GM18505 (cell line): ENCODE measurements at regions not wholly inside any gene's neighbourhood (a gene's known extent, or its start where the extent isn't known, plus 50 kb on each side); places are given as distances from the start of the nearest gene placed in this dataset.

Source experiments
- ATAC-seq: cut with Tn5 transposase; IDR thresholded peaks from one replicate; pipeline ENCODE4 v1.9.1; 2021; ENCODE audit not compliant: unreplicated experiment
- POLR2A ChIP-seq: IDR thresholded peaks from 4 replicates; pipeline ENCODE4 v1.6.1; 2011; ENCODE audit warnings: borderline replicate concordance; ENCODE audit not compliant: insufficient read depth, insufficient read length; ENCODE audit errors: extremely low read depth

DNA sequence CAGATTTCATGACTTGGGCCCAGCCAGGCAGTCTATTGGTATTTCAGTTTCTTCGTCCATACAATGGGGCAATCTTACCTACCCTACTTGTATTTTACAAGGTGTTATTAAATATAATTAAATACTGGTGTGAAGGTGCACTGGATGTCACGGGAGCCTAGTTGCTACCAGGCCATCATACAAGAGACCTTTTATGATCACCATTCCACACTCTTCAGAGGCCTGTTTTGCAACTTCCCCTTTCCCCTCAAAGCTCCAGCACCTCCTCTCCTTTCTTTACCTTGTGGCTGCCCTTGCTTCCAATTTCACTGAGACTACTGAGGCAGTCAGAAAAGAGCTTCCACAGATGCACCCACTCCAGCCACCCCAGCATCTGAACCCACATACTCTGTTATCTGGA is 93.8 kb upstream of the HELT start:
- no peak for TF ChIP-seq POLR2A
- no peak for ATAC-seq

DNA sequence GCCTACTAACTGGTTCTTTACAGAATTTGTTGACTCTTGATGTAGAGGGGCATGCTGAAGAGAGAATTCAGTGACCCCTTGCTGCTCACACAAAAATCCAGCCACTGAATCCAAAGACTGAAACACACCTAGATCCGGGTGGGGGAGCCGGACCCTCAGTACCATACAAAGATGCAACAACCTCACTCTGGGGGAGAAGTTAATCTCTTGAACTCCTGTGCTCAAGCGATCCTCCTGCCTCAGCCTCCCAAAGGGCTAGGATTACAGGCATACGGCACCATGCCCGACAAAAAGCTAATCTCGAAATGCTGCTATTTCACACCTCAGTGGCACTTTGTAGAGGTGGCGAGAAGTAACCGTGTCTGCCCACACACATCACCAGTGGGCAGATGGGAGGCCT is 88.8 kb upstream of the HELT start:
- no peak for ATAC-seq
- no peak for TF ChIP-seq POLR2A

DNA sequence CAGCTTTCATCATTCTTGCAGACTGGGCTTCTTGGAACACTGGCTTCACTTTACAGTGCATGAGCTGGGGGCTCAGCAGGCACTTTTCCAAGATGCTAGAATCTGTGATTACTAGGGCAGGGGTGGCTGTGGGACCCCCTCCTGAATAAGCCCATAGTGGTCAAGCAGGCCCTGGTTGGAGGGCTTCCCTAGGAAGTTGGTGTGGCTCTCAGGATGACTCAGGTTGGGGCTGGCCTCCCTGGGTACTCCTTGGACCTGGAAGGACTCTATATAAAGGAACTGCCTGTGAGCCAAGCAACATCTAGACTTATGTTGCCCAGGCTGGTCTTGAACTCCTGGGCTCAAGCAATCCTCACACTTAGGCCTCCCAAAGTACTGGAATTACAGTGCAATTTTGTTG is 88.3 kb upstream of the HELT start:
- ATAC-seq: no peak
- TF ChIP-seq POLR2A: no peak

DNA sequence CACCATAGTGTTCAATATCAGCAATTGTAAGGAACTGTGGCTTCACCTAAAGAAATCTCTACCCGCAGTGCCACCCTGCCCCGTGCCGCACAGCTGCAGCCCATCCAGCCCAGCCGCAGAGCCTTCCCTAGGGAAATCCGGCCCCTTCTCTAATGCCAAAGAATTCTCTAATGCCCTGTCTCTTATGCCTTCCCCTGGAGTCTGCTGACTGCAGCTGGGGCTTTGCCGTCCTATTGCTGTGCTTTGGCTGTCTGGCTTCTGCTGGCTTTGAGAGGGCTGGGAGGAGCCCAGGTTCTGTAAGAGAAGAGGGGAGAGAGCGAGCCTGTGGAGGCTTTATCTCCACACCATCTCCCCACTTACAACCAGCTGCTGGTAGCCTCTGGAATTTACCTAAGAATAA is 85.9 kb upstream of the HELT start:
- TF ChIP-seq POLR2A: no peak
- ATAC-seq: no peak

DNA sequence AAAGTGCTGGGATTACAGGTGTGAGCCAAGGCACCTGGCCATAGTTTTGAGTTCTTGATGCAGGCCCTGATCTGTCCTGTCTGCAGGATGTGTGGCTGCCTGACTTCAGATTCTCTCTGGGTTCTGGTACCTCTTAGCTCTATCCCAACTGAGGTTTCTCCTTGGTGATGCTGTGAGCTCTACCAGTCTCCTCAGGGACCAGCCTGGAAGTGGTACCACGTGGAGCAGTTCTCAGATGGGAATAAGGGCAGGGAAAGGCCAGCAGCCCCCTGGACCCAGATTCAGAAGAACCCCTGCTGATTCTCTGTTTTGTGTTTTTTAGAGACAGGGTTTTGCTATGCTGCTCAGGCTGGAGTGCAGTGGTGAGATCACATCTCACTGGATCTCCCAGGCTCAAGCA is 85.0 kb upstream of the HELT start:
- no peak for ATAC-seq
- TF ChIP-seq POLR2A: no peak

DNA sequence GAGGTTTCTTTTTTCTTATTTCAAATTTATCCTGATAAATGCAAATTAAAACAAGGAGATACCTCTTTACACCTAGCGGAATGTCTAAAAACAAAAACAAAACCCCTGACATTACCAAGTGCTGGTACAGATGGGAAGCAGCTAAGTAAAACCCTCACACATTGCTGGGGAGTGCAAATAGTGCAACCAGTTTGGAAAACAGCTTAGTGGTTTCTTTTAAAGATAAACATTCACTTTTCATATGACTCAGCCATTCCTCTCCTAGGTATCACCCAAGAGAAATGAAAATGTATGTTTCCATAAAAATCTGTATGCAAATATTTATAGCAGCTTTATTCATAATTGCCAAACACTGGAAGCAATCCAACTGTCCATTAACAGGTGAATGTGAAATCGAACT is 84.1 kb upstream of the HELT start:
- no peak for TF ChIP-seq POLR2A
- no peak for ATAC-seq

DNA sequence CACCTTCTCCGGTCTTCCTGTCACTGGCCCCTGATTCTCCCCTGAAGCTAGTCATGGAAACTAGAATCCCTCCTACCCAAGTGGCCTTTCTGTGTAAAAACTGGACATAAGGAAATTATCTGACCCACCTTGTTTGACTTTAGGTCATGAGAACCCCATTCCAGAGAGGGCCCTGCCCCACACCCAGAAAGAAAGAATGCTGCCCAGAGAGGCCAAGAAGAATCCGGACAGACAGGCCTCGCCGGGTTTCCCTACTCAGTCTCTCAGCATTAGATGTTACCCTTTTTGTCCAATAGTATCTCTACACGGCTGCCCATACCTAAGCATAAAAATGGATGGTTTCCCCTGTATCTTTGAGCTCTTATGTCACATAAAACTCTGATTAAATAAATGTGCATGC is 83.3 kb upstream of the HELT start:
- ATAC-seq: no peak
- no peak for TF ChIP-seq POLR2A

DNA sequence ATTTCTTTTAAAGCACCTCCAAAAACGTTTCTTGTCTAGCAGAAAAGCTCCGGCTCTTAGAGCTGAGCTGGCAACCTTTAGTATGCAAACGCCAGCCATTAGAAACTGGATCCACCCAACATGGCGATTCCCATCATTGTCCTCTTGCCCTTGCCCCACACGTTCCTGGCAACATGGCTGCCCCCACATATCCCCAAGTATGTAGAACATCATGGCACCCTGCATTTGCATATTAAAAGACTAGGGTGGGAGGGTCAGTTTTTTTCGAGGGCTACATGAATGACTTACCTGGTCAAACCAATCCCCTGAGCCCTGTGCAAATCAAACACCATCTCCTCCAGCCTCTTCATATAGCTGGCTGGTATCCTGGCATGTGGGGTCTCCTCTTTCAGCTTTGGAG is 82.2 kb upstream of the HELT start:
- no peak for ATAC-seq
- TF ChIP-seq POLR2A: no peak

DNA sequence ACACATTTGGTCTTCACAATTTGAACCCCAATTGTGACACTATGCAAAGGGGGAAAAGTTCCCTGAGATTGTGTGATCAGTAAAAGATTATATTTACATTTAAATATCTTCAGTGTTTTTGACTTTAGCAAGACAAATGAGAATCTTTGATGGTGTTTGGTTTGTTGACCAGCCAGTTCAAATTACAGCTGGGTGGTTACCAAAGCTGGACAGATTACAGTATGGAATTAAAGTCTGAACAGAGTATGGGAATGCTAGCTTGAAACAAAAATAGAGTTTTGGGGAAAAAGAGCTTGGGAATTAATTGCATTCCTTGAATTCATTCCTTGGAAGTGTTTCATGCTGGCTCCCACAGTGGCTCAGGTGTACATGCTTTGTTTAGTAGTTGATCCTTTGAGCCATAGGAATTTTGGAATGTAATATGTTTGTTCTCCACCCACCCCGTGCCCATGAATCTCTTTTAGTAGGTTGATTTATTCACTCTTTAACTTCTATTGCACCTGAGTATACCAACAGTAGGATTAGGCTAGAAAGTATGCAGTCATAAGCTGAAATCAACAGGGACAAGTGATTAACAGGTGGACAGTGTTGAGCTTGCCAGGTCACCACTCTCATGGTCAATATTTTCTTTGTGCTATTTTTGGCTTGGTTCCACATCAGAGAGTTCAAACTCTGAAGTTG is 81.1 kb upstream of the HELT start:
- TF ChIP-seq POLR2A: no peak
- no peak for ATAC-seq

DNA sequence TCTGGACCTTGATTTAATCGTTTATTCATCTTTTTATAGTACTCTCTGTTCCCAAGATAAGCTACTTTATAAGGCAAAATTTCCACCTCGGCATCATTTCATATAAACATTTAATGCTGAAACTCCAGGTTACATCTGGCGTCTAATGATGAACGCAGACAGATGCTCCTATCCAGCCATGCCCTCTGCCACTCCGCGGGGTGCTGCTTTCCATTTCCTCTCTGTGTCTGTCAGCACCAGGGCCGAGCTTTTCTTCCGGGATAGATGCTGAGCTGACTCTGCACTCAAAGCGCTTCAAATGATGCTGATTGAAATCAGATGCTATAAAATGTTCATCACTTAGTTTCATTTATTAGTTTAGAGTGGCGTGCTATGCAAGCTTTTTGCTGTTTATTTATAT is 80.5 kb upstream of the HELT start:
- TF ChIP-seq POLR2A: no peak
- ATAC-seq: no peak

DNA sequence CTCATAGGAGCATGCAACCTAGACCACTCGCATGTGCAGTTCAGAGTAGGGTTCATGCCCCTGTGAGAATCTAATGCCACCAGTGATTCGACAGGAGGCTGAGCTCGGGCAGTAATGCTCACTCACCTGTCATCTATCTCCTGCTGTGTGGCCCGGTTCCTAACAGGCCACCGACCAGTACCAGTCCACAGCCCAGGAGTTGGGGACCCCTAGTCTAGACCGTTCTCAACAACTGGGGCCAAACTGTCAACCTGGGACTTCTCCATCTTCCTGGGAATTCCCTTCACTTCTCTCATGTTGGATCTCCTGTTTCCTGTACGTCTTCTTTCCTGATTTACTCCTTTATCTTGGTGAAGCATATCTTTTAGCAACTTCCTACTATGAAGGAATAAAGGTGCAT is 79.4 kb upstream of the HELT start:
- TF ChIP-seq POLR2A: no peak
- ATAC-seq: no peak

DNA sequence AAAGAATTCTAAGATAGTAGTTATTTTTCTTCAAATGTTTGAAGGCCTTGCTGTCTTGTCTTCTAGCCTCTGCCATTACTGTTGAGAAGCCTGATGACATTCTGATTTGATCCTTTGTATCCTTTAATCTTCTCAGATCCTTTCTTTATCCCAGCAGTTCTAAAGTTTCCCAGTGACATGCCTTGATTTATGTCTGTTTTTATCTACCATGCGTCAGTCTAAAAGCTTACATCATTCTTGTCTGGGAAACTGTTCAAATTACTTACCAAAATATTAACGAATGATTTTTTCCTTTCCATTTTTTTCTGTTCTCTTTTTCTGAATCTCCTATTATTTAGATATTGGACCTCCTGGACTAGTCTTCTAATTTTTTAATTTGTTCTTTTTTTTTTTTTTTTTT is 78.3 kb upstream of the HELT start:
- no peak for TF ChIP-seq POLR2A
- ATAC-seq: no peak

DNA sequence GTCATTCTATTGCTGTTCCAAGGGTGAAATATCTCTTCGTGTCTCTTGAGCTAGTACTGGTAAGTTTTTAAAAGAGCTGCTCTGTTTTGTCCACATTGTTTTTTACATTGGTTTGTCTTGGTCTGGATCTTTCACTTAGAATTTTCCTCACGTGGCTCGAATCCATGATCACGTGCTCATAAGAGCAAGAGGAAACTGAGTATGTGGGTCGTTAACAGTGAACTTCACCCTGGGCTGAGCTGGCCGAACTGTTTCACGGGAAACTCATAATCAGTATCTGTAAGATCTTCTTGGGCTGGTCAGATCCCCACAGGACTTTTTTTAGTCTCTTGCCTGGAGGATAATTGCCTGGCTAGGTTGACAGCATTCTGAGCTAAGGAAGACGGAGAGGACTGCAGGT is 77.8 kb upstream of the HELT start:
- no peak for TF ChIP-seq POLR2A
- ATAC-seq: no peak

DNA sequence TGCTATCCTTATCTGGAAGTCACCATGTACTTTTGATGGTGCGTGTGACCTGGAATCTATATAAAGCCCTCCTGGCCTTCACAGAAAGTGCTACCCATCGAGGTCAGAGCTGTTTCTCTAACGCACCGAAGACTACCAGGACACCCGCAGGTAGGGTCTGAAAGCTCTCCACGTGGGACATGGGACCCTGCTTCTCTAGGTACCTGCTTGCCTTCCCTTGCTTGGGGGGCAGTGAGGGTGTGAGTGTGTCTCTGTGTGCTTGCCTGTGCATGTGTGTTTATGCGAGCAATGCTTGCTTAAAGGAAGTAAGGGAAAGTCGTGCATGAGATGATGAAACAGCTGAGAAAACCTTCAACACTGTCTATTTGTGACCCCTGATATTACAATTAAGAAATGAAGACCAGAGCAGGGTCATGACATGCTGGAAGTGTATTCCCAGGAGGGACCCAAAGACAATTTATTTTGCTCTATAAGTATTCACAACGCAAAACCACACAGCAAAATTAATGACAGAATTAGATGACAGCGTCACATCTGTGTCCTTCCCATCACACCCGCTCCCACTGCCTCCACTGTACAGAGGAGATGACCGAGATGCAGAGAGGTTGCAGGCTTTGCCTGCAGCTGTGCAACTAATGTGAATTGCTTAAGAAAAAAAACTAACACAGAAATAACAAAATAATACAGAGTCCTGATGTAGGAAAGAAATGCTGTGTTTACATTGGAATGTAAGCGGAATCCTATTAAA is 76.4 kb upstream of the HELT start:
- ATAC-seq: no peak
- TF ChIP-seq POLR2A: no peak
